GM23338 (cell line): ENCODE measurements at regions not wholly inside any gene's neighbourhood (a gene's known extent, or its start where the extent isn't known, plus 50 kb on each side); places are given as distances from the start of the nearest gene placed in this dataset.

Experiments used
- ATAC-seq: fragments of 200-7000 bp; cut with Tn5 transposase; 3 replicates; pipeline ENCODE4 v1.9.1; 2020
- DNase-seq: peaks from one replicate; pipeline ENCODE4 v3.0.0-alpha.2; 2015; ENCODE audit warnings: low spot score
- H2AFZ ChIP-seq: fragments of 200-600 bp; sonication (generic); 2 replicates; pipeline ENCODE4 v1.8.0; 2016; ENCODE audit warnings: antibody characterized with exemption, mild to moderate bottlenecking, moderate library complexity
- H3F3A ChIP-seq: fragments of 200-600 bp; sonication (generic); replicated peaks from 2 replicates; pipeline ENCODE4 v1.8.0; 2017; ENCODE audit warnings: antibody characterized with exemption, mixed run types, low read depth
- H3K27ac ChIP-seq: fragments of 200-600 bp; sonication (generic); 2 replicates; pipeline ENCODE4 v1.6.1; 2016; ENCODE audit warnings: low read depth
- H3K27me3 ChIP-seq: fragments of 200-600 bp; sonication (generic); 2 replicates; pipeline ENCODE4 v1.8.0; 2016; ENCODE audit warnings: mild to moderate bottlenecking, mixed run types, moderate library complexity; ENCODE audit not compliant: insufficient read depth
- H3K36me3 ChIP-seq: fragments of 200-600 bp; sonication (generic); 2 replicates; pipeline ENCODE4 v1.8.0; 2016; ENCODE audit warnings: mild to moderate bottlenecking; ENCODE audit not compliant: insufficient read depth
- H3K4me1 ChIP-seq: fragments of 200-600 bp; sonication (generic); 2 replicates; pipeline ENCODE4 v1.8.0; 2016; ENCODE audit warnings: mild to moderate bottlenecking, moderate library complexity; ENCODE audit not compliant: insufficient read depth
- H3K4me2 ChIP-seq: fragments of 200-600 bp; sonication (generic); 2 replicates; pipeline ENCODE4 v1.7.1; 2017; ENCODE audit warnings: mixed run types
- H3K4me3 ChIP-seq: fragments of 200-600 bp; sonication (generic); 2 replicates; pipeline ENCODE4 v1.6.1; 2016; ENCODE audit warnings: mixed run types
- H3K79me2 ChIP-seq: fragments of 200-600 bp; sonication (generic); replicated peaks from 2 replicates; pipeline ENCODE4 v1.8.0; 2017; ENCODE audit warnings: mild to moderate bottlenecking; ENCODE audit not compliant: insufficient read depth
- H3K9me2 ChIP-seq: fragments of 200-600 bp; sonication (generic); 2 replicates; pipeline ENCODE4 v1.8.0; 2017; ENCODE audit not compliant: insufficient read depth
- H4K20me1 ChIP-seq: fragments of 200-600 bp; sonication (generic); replicated peaks from 2 replicates; pipeline ENCODE4 v1.8.0; 2017; ENCODE audit warnings: mild to moderate bottlenecking; ENCODE audit not compliant: insufficient read depth
- H3K27ac Mint-ChIP-seq: 2 replicates; pipeline ENCODE4 v1.8.0; 2020; ENCODE audit warnings: inconsistent platforms, mild to moderate bottlenecking, moderate library complexity, mixed read lengths
- H3K27me3 Mint-ChIP-seq: 3 replicates; pipeline ENCODE4 v1.8.0; 2022; ENCODE audit warnings: low read depth, mild to moderate bottlenecking, moderate library complexity, mixed read lengths, inconsistent platforms; ENCODE audit not compliant: insufficient read depth, poor library complexity
- H3K36me3 Mint-ChIP-seq: 3 replicates; pipeline ENCODE4 v1.8.0; 2021; ENCODE audit warnings: low read depth, mild to moderate bottlenecking, inconsistent platforms, moderate library complexity, mixed read lengths
- H3K4me1 Mint-ChIP-seq: 3 replicates; pipeline ENCODE4 v1.8.0; 2020; ENCODE audit warnings: mild to moderate bottlenecking, inconsistent platforms, mixed read lengths
- H3K4me3 Mint-ChIP-seq: 3 replicates; pipeline ENCODE4 v1.8.0; 2021; ENCODE audit warnings: moderate library complexity, mild to moderate bottlenecking, inconsistent platforms, mixed read lengths
- H3K9me3 Mint-ChIP-seq: 3 replicates; pipeline ENCODE4 v1.8.0; 2020; ENCODE audit warnings: moderate library complexity, mild to moderate bottlenecking, inconsistent platforms, mixed read lengths
- CTCF ChIP-seq, 2 experiments: fragments of 200-600 bp in 1 of 2; sonication (generic) in 1 of 2; conservative IDR thresholded peaks; 2 replicates each; pipeline versions ENCODE4 v1.5.1 to v1.6.1; 2016 to 2017; ENCODE audit warnings: antibody characterized with exemption in 2 of 2, low read depth in 2 of 2, mild to moderate bottlenecking in 2 of 2, moderate library complexity in 1 of 2
- ETS1 ChIP-seq: IDR thresholded peaks from 2 replicates; pipeline ENCODE4 v1.6.1; 2016; ENCODE audit warnings: antibody characterized with exemption
- EZH2 ChIP-seq: fragments of 200-600 bp; sonication (generic); IDR thresholded peaks from one replicate; pipeline ENCODE4 v1.8.0; 2017; ENCODE audit warnings: antibody characterized with exemption, mild to moderate bottlenecking, low read depth; ENCODE audit not compliant: unreplicated experiment
- EZH2phosphoT487 ChIP-seq: fragments of 200-600 bp; sonication (generic); IDR thresholded peaks from one replicate; pipeline ENCODE4 v1.8.1; 2018; ENCODE audit warnings: antibody characterized with exemption; ENCODE audit not compliant: unreplicated experiment
- JUNB ChIP-seq: IDR thresholded peaks from one replicate; pipeline ENCODE4 v1.6.1; 2016; ENCODE audit warnings: antibody characterized with exemption; ENCODE audit not compliant: unreplicated experiment
- NANOG ChIP-seq: IDR thresholded peaks from 2 replicates; pipeline ENCODE4 v1.6.1; 2016; ENCODE audit warnings: antibody characterized with exemption, borderline replicate concordance
- POLR2AphosphoS5 ChIP-seq: IDR thresholded peaks from 2 replicates; pipeline ENCODE4 v1.6.1; 2016; ENCODE audit warnings: antibody characterized with exemption, low read depth
- REST ChIP-seq: IDR thresholded peaks from one replicate; pipeline ENCODE4 v1.6.1; 2018; ENCODE audit warnings: antibody characterized with exemption; ENCODE audit not compliant: unreplicated experiment
- STAT1 ChIP-seq: IDR thresholded peaks from one replicate; pipeline ENCODE4 v1.6.1; 2016; ENCODE audit warnings: antibody characterized with exemption; ENCODE audit not compliant: unreplicated experiment
- ZNF114 ChIP-seq: fragments of 250-450 bp; sonication (Bioruptor Pico); IDR thresholded peaks from 2 replicates; pipeline ENCODE4 v1.5.0; 2020; ENCODE audit warnings: mild to moderate bottlenecking, moderate library complexity
- ZNF331 ChIP-seq: fragments of 250-450 bp; sonication (Bioruptor Pico); IDR thresholded peaks from 2 replicates; pipeline ENCODE4 v1.5.0; 2020; ENCODE audit warnings: low read depth, mild to moderate bottlenecking, moderate library complexity
- ZNF462 ChIP-seq: fragments of 250-450 bp; sonication (Bioruptor Pico); IDR thresholded peaks from 2 replicates; pipeline ENCODE4 v1.5.0; 2020; ENCODE audit warnings: mild to moderate bottlenecking, moderate library complexity

- Histone ChIP-seq H3K4me1 (no peaks in the 10 kb centered on the region), H3K36me3 (no peaks in the 10 kb centered on the region), H3K4me3 (no peak overlapping the region), H3K27ac (no peak overlapping the region), H3K4me2 (no peak overlapping the region), H3K9me2 (peaks cover 6% of the 10 kb centered on the region; the same call in 1 of the 2 replicates), H3K79me2 (no peaks in the 10 kb centered on the region), H2AFZ (no peak overlapping the region), H4K20me1 (no peaks in the 10 kb centered on the region), H3K27me3 (no peaks in the 10 kb centered on the region), H3F3A (no peaks in the 10 kb centered on the region)
- ATAC-seq, result no peak
- H3K4me1 Mint-ChIP-seq, result peaks cover 3% of the 10 kb centered on the region; the same call in 2 of the 3 replicates
- peaks cover 7% of the 10 kb centered on the region for H3K27me3 Mint-ChIP-seq
- H3K4me3 Mint-ChIP-seq, result no peak overlapping the region
- no peak overlapping the region for H3K27ac Mint-ChIP-seq
- DNase-seq, result no peak
- H3K36me3 Mint-ChIP-seq, result no peaks in the 10 kb centered on the region
- no peaks in the 10 kb centered on the region for H3K9me3 Mint-ChIP-seq
- TF ChIP-seq ZNF462 (CRISPR knock-in tag) (no peak), ZNF114 (no peak), CTCF (conservative IDR thresholded peaks at IDR 0.05; ENCODE audit: low read depth in 2 of 2) (no peak), STAT1 (no peak), NANOG (no peak), ETS1 (no peak), JUNB (no peak), ZNF331 (no peak), EZH2 (no peak), POLR2AphosphoS5 (no peak), EZH2phosphoT487 (no peak), REST (no peak)
Observed at GRCh38 chr9:78552802-78553201, 255.9 kb downstream of the PSAT1 start.
